HG03175 (cell line): ENCODE measurements at regions not wholly inside any gene's neighbourhood (a gene's known extent, or its start where the extent isn't known, plus 50 kb on each side); places are given as distances from the start of the nearest gene placed in this dataset.

Experiments used
- ATAC-seq: cut with Tn5 transposase; IDR thresholded peaks from one replicate; pipeline ENCODE4 v1.9.1; 2021; ENCODE audit warnings: mild to moderate bottlenecking, moderate library complexity; ENCODE audit not compliant: unreplicated experiment

- ATAC-seq: no peak
Observed at GRCh38 chr2:126177479-126177878, 478.5 kb upstream of the GYPC start.

GRCh38 chr2:126187668-126188067 is 468.3 kb upstream of the GYPC start:
- no peak for ATAC-seq

GRCh38 chr2:126189527-126189926 is 466.4 kb upstream of the GYPC start:
- no peak for ATAC-seq

GRCh38 chr2:126200538-126200937 is 455.4 kb upstream of the GYPC start:
- no peak for ATAC-seq

DNA sequence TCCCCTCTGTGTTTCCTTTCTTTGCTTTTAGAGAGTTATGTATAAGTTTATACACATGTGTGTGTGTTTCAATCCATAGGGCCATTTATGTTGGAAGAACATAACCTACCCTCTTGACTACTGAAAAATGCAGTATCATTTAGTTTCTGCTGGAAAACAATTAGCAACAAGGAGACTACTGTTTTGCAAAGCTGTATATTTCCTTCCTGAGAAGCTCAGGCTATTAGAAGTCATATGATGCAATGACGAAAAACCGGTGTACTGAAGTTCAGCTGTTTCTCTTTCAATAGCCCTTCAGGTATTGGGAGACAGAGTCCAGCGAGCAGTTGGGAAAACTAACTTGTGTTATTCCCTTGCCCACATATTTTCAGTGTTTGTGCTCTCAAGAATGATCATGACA is 447.7 kb upstream of the GYPC start:
- ATAC-seq: no peak

DNA sequence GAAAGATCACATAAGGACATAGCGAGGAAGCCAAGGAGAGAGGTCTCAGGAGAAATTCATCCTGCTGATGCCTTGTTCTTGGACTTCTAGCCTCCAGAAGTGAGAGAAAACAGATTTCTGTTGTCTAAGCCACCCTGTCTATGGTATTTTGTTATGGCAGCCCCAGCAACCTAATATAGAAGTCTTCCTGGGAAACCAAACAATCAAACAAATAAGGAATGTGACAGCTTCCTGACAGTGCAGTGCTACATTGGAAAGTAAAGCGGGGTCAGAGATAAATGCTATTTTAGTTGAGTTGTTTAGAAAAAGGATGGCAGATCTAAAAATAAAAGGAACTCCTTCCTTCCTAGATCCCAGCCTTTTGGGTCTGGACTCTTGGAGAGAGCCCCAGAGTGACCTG is 443.2 kb upstream of the GYPC start:
- ATAC-seq: no peak

GRCh38 chr2:126219081-126219480 is 436.9 kb upstream of the GYPC start:
- no peak for ATAC-seq

- no peak for ATAC-seq
Observed at GRCh38 chr2:126220331-126220730, 435.6 kb upstream of the GYPC start.

DNA sequence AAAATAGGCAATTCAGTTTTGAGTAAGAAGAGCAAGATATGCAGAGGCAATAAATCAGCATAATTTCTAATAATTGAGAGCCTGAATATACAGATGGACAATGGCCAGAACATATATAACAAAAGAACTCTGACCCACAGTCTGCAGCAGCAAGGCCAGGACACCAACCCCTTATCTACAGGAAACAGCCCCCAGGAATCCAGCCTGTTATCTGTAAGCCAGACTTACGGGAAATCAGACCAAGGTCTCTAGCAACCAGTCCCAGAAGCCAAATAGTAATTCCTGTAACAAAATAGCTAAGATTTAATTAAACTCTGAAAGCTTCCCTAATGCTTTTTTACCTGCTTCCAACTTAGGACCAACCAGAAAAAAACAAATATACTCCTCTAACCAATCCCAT is 434.5 kb upstream of the GYPC start:
- no peak for ATAC-seq

GRCh38 chr2:126222278-126222677 is 433.7 kb upstream of the GYPC start:
- ATAC-seq: no peak

- ATAC-seq: no peak
Observed at GRCh38 chr2:126224776-126225175, 431.2 kb upstream of the GYPC start.

DNA sequence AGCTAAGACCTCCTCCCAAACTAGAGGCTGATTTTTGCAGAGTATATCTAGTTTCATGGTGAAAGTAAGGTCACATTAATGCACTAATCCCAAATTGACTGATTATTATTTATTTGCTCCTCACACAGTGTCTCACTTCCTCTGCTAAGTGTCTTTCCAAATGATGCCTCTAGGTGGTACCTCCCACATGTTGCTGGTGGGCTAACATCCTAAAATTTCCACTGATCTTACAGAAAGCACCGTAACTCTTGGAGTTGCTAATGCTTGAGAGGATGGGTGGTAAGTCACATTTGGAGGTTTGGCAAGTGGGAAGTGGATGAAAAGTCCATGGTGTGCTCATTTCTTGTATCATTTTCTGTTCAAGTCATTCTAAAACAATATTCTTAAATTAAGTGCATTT is 428.7 kb upstream of the GYPC start:
- ATAC-seq: no peak

- no peak for ATAC-seq
Observed at GRCh38 chr2:126228531-126228930, 427.4 kb upstream of the GYPC start.

DNA sequence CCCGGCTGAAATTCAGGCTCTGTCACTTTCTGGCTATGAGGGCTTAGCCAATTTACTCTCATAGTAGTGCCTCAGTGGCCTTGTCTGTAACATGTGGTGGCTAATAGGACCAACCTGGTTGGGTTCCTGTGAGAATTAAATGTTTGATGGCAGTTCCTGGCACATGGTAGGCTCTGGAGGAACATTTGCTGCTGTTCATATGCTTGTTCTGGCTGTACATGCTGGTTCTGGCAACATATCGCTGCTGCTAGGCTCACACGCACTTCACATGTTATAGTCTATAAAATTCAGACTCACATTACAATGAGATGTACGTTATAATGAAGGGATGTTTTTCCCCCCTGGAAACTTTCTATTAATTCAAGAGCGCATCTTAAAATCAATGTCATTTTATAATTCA is 417.7 kb upstream of the GYPC start:
- no peak for ATAC-seq

DNA sequence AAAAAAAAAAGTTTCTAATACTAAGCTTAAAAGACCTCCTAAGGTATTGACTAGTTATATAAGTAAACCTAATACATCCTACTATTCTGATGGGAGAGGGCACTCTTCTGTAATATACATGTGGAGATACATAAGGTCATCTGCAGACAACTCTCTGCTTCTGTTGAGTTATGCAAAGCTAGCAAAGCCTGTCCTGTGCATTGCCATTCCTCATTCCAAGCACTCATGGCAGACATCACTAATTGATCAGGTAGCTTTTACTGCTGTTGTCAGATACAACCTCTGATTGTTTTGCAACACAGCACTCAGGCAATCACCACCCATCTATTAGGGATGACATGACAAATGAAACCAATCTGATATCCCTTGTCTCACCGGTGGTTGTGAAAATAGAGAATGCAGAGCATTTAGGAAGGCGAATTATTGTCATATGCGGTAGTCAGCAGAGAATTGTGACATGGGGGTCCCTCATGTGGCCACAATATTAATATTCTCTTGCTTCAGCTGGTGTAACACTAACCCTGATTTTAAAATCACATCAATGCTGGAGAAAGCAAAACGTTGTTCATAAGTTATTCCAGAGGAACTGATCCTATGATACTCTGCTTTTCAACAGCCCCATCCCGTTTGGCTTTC is 416.5 kb upstream of the GYPC start:
- ATAC-seq: no peak

- no peak for ATAC-seq
Observed at GRCh38 chr2:126241001-126241400, 415.0 kb upstream of the GYPC start.

GRCh38 chr2:126241411-126241810 is 414.5 kb upstream of the GYPC start:
- ATAC-seq: no peak

GRCh38 chr2:126244937-126245336 is 411.0 kb upstream of the GYPC start:
- ATAC-seq: peak; percentile 52

DNA sequence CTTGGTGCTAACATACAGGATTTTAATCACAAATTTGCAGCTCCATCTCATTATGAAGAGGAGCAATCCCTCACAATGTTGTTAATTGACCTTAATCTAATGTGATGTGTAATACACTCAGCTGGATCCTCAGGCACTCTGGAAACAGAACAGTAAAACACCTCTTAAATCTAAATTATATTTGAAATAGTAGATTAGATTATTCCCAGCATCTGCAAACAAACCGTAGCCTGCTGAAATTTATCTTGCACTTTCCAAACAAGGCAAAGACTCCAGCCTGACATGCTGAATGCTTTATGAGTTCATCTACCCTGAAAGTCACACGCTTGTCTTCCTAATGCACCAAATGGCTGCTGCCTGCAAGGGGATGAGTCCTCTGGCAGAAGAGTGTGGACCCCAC is 402.3 kb upstream of the GYPC start:
- ATAC-seq: no peak

DNA sequence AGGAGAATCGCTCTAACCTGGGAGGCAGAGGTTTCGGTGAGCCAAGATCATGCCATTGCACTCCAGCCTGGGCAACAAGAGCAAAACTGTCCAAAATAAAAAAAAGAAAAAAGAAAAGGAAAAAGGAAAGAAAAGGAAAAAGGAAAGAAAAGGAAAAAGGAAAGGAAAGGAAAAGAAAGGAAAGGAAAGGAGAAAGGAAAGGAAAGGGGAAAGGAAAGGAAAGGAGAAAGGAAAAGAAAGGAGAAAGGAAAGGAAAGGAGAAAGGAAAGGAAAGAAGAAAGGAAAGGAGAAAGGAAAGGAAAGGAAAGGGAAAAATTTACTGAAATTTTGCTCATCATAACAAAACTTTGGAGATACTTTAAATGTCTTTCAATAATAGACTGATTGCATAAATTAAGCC is 391.3 kb upstream of the GYPC start:
- no peak for ATAC-seq

DNA sequence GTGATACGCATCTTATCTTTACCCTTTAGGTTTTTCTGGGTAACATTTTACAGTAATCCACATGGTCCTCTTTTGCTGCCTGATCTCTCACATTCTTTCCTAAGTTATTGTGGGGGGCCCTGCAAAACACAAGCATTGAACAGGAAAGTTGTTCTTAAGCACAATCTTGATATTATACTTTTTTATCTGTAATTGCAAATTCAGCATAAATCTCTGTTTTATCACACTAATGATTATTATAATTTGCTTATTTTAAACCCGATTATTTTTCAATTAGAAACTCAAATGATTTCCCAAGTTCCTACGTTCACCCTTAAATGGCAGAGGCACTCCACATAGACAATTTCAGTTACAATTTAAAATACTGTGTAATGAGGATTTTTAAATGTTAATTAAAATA is 386.0 kb upstream of the GYPC start:
- no peak for ATAC-seq

GRCh38 chr2:126270587-126270986 is 385.4 kb upstream of the GYPC start:
- no peak for ATAC-seq

DNA sequence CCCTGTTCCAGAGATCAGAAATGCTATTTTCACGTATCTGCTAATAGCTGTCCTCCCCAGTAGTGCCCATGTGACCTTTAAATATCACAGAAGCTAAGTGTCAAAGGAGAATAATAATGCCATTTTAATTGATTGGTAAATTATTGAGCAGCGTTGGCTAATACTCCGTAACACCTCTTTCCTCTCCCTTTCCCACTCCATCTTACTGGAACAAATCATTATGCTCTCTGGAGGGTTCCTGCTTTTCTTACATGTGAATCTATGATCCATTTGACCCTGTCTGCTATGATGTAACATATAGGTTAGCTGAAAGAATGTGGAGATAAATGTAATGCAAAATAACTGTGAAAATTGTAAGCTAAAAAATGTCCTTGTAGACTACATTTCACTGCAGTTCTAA is 383.6 kb upstream of the GYPC start:
- ATAC-seq: no peak

DNA sequence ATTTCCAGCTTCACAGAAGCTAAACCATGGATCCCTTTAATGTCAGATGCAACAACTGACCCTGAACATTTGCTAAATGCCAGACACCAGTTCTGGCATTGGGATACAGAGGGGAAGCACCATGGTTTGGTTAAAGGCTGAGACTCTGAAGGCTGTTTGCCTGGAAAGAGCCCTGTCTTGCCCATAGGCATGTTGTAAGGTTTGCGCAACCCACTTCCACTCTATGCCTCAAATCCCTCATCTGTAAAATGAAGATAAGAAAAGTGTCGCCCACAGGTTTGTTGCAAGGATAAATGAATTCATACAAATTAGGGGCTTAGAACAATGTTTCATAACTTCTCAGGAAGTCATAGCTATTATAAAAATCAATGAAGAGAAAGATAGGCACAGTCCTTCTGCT is 380.9 kb upstream of the GYPC start:
- no peak for ATAC-seq
